Stomach (tissue), 4 donors: ENCODE measurements at regions not wholly inside any gene's neighbourhood (a gene's known extent, or its start where the extent isn't known, plus 50 kb on each side); places are given as distances from the start of the nearest gene placed in this dataset.

Experiments used
- CTCF ChIP-seq, 7 experiments: fragments of 450-650 bp in 4 of 7; fragments of 200-600 bp in 3 of 7; sonication (generic) in 3 of 7; IDR thresholded peaks; one replicate each; pipeline ENCODE4 v1.5.1; 2016 to 2019; ENCODE audit warnings: antibody characterized with exemption in 7 of 7, control low read depth in 2 of 7, mild to moderate bottlenecking in 1 of 7
- EP300 ChIP-seq: sonication (generic); formaldehyde crosslinking; IDR thresholded peaks from one replicate; pipeline ENCODE4 v1.6.1; 2017; ENCODE audit warnings: antibody characterized with exemption
- POLR2A ChIP-seq, 4 donors: fragments of 450-650 bp; IDR thresholded peaks; one replicate each; pipeline ENCODE4 v1.6.1; 2016; ENCODE audit warnings: antibody characterized with exemption in 4 of 4, control low read depth in 2 of 4, mild to moderate bottlenecking in 1 of 4, moderate library complexity in 1 of 4
- POLR2AphosphoS5 ChIP-seq, 3 donors: sonication (generic); formaldehyde crosslinking; IDR thresholded peaks; one replicate each; pipeline ENCODE4 v1.6.1; 2016; ENCODE audit warnings: antibody characterized with exemption in 3 of 3

- TF ChIP-seq POLR2AphosphoS5 (IDR thresholded peaks at IDR 0.05) (no peak), CTCF (IDR thresholded peaks at IDR 0.05) (no peak), POLR2A (IDR thresholded peaks at IDR 0.05) (no peak), EP300 (no peak)
These were observed 488.0 kb upstream of the B3GALT2 start for GRCh38 chr1:193674292-193674944.
